Neural cell (in vitro differentiated cells): ENCODE measurements at regions not wholly inside any gene's neighbourhood (a gene's known extent, or its start where the extent isn't known, plus 50 kb on each side); places are given as distances from the start of the nearest gene placed in this dataset.

Experiments
- H2AFZ ChIP-seq: fragments of 200-600, 300-800 bp; sonication (generic), shearing (Covaris generic); 2 replicates; pipeline ENCODE4 v1.6.0; 2014; ENCODE audit warnings: low read depth, mild to moderate bottlenecking, antibody characterized with exemption, low read length, moderate library complexity
- H3F3A ChIP-seq: fragments of 200-600 bp; shearing (Covaris generic); 2 replicates; pipeline ENCODE4 v1.6.1; 2016; ENCODE audit warnings: mild to moderate bottlenecking, moderate library complexity, mixed read lengths, antibody characterized with exemption, low read length; ENCODE audit not compliant: insufficient read depth, poor library complexity, severe bottlenecking
- H3K27ac ChIP-seq: fragments of 200-600, 300-800 bp; sonication (generic), shearing (Covaris generic); 2 replicates; pipeline ENCODE4 v1.5.1; 2014; ENCODE audit warnings: mild to moderate bottlenecking, low read length, moderate library complexity
- H3K27me3 ChIP-seq: fragments of 300-800, 200-600 bp; sonication (generic), shearing (Covaris generic); 2 replicates; pipeline ENCODE4 v1.6.0; 2014; ENCODE audit warnings: mild to moderate bottlenecking, low read depth, low read length, moderate library complexity; ENCODE audit not compliant: insufficient read depth
- H3K36me3 ChIP-seq: fragments of 300-800, 200-600 bp; sonication (generic), shearing (Covaris generic); 2 replicates; pipeline ENCODE4 v1.5.1; 2014; ENCODE audit warnings: mild to moderate bottlenecking, antibody characterized with exemption, low read length, moderate library complexity; ENCODE audit not compliant: insufficient read depth
- H3K4me2 ChIP-seq: fragments of 300-800, 200-600 bp; sonication (generic), shearing (Covaris generic); 2 replicates; pipeline ENCODE4 v1.6.0; 2014; ENCODE audit warnings: mild to moderate bottlenecking, low read length
- H3K4me3 ChIP-seq: fragments of 300-800, 200-600 bp; sonication (generic), shearing (Covaris generic); 2 replicates; pipeline ENCODE4 v1.5.1; 2014; ENCODE audit warnings: mild to moderate bottlenecking, low read length, moderate library complexity
- H3K79me2 ChIP-seq: fragments of 200-600 bp; shearing (Covaris generic); replicated peaks from 2 replicates; pipeline ENCODE4 v1.6.0; 2014; ENCODE audit warnings: mild to moderate bottlenecking, low read length, moderate library complexity; ENCODE audit not compliant: insufficient read depth
- H3K9ac ChIP-seq: fragments of 300-800, 200-600 bp; sonication (generic), shearing (Covaris generic); 2 replicates; pipeline ENCODE4 v1.6.1; 2016; ENCODE audit warnings: mild to moderate bottlenecking, low read length, mixed read lengths
- H3K9me2 ChIP-seq: fragments of 200-600 bp; shearing (Covaris generic); 2 replicates; pipeline ENCODE4 v1.6.1; 2016; ENCODE audit warnings: mild to moderate bottlenecking, low read length, mixed read lengths; ENCODE audit not compliant: insufficient read depth
- H3K9me3 ChIP-seq: fragments of 200-600, 300-800 bp; sonication (generic), shearing (Covaris generic); 2 replicates; pipeline ENCODE4 v1.6.1; 2016; ENCODE audit warnings: mild to moderate bottlenecking, mixed run types, low read length, moderate library complexity, mixed read lengths
- H4K20me1 ChIP-seq: fragments of 200-600 bp; shearing (Covaris generic); 2 replicates; pipeline ENCODE4 v1.6.1; 2016; ENCODE audit warnings: mild to moderate bottlenecking, mixed run types; ENCODE audit not compliant: insufficient read depth
- EP300 ChIP-seq: fragments of 450-650 bp; conservative IDR thresholded peaks from 2 replicates; pipeline ENCODE4 v1.6.1; 2014; ENCODE audit warnings: antibody characterized with exemption, mild to moderate bottlenecking, moderate library complexity; ENCODE audit not compliant: poor library complexity, severe bottlenecking
- EZH2 ChIP-seq: fragments of 200-600, 300-800 bp; shearing (Covaris generic), sonication (generic); IDR thresholded peaks from 2 replicates; pipeline ENCODE4 v1.6.1; 2014; ENCODE audit warnings: antibody characterized with exemption, low read length, borderline replicate concordance, mild to moderate bottlenecking; ENCODE audit not compliant: insufficient read depth, poor library complexity, severe bottlenecking
- MXI1 ChIP-seq: fragments of 450-650 bp; conservative IDR thresholded peaks from 2 replicates; pipeline ENCODE4 v1.6.1; 2014; ENCODE audit warnings: antibody characterized with exemption, mild to moderate bottlenecking; ENCODE audit not compliant: poor library complexity, severe bottlenecking
- POLR2AphosphoS5 ChIP-seq: IDR thresholded peaks from 2 replicates; pipeline ENCODE4 v1.6.1; 2012
- RAD21 ChIP-seq: fragments of 450-650 bp; conservative IDR thresholded peaks from 2 replicates; pipeline ENCODE4 v1.6.1; 2014; ENCODE audit warnings: antibody characterized with exemption, mild to moderate bottlenecking, moderate library complexity
- REST ChIP-seq: IDR thresholded peaks from 2 replicates; pipeline ENCODE4 v1.6.1; 2012; ENCODE audit warnings: borderline replicate concordance
- SMC3 ChIP-seq: fragments of 450-650 bp; conservative IDR thresholded peaks from 2 replicates; pipeline ENCODE4 v1.6.1; 2014; ENCODE audit warnings: antibody characterized with exemption, mild to moderate bottlenecking, moderate library complexity; ENCODE audit not compliant: poor library complexity
- TAF1 ChIP-seq: IDR thresholded peaks from 2 replicates; pipeline ENCODE4 v1.6.1; 2012; ENCODE audit warnings: low read depth
- TF ChIP-seq, protein P1 (sequence below): fragments of 450-650 bp; IDR thresholded peaks from 2 replicates; pipeline ENCODE4 v1.5.1; 2014; ENCODE audit warnings: antibody characterized with exemption, mild to moderate bottlenecking, moderate library complexity; ENCODE audit not compliant: poor library complexity, severe bottlenecking

- H3K4me3 ChIP-seq = no peak overlapping the region
- no peak overlapping the region for H3K27ac ChIP-seq
- no peaks in the 10 kb centered on the region for H3K27me3 ChIP-seq
- TF ChIP-seq EZH2 (no peak), SMC3 (no peak), REST (no peak), MXI1 (no peak), POLR2AphosphoS5 (no peak), EP300 (no peak), RAD21 (no peak), TAF1 (no peak)
- TF ChIP-seq, protein P1, sequence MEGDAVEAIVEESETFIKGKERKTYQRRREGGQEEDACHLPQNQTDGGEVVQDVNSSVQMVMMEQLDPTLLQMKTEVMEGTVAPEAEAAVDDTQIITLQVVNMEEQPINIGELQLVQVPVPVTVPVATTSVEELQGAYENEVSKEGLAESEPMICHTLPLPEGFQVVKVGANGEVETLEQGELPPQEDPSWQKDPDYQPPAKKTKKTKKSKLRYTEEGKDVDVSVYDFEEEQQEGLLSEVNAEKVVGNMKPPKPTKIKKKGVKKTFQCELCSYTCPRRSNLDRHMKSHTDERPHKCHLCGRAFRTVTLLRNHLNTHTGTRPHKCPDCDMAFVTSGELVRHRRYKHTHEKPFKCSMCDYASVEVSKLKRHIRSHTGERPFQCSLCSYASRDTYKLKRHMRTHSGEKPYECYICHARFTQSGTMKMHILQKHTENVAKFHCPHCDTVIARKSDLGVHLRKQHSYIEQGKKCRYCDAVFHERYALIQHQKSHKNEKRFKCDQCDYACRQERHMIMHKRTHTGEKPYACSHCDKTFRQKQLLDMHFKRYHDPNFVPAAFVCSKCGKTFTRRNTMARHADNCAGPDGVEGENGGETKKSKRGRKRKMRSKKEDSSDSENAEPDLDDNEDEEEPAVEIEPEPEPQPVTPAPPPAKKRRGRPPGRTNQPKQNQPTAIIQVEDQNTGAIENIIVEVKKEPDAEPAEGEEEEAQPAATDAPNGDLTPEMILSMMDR = no peak
- H3K9me3 ChIP-seq = no peaks in the 10 kb centered on the region
- H4K20me1 ChIP-seq = no peaks in the 10 kb centered on the region
- no peaks in the 10 kb centered on the region for H3K36me3 ChIP-seq
- H3F3A ChIP-seq = no peaks in the 10 kb centered on the region
- no peaks in the 10 kb centered on the region for H3K79me2 ChIP-seq
- H3K9me2 ChIP-seq = no peaks in the 10 kb centered on the region
- no peak overlapping the region for H3K9ac ChIP-seq
- H3K4me2 ChIP-seq = no peak overlapping the region
- H2AFZ ChIP-seq = no peak overlapping the region
Observed at GRCh38 chr5:175811589-175811988, 59.8 kb upstream of the CPLX2 start.

DNA sequence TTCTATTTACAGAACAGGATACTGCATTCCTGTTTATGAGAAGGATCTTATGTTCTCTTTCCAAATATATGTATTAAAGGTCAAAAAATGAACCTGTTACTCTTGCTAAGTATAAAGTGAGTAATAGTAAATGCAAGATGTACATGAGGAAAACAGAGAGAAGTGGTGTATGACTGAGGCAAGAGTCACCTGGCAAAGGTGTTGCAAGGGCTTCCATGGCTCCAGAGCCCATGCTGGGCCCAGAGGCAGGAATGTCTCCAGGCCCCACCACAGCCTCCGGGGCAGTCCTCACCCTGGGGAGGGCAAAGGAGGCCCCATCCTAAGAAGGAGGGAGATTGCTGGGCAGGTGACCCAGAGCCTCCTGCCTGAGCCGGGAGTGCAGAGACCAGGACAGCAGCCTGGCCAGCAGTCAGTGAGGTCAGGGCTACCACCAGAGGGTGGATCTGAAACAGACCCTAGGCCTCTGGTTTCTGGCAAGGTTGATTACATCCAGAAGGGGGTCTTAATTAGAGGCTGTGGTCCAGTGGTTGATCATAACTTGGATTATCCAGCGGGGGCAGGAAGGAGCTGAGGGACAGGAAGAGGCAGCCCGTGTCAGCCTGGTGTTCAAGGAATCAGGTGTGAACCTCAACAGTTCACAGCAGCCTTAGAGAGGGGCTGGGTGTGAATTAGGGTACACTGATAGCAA is 57.3 kb upstream of the CPLX2 start:
- no peak overlapping the region for H3K27ac ChIP-seq
- no peak overlapping the region for H3K4me2 ChIP-seq
- H3K79me2 ChIP-seq = no peaks in the 10 kb centered on the region
- no peak overlapping the region for H3K4me3 ChIP-seq
- TF ChIP-seq REST (no peak), SMC3 (no peak), TAF1 (no peak), EP300 (no peak), POLR2AphosphoS5 (no peak), RAD21 (no peak), EZH2 (no peak), MXI1 (no peak)
- TF ChIP-seq, protein P1 = no peak
- H3K9me3 ChIP-seq = no peaks in the 10 kb centered on the region
- no peaks in the 10 kb centered on the region for H3F3A ChIP-seq
- H3K36me3 ChIP-seq = no peaks in the 10 kb centered on the region
- no peaks in the 10 kb centered on the region for H4K20me1 ChIP-seq
- H3K9me2 ChIP-seq = no peaks in the 10 kb centered on the region
- no peak overlapping the region for H2AFZ ChIP-seq
- no peaks in the 10 kb centered on the region for H3K27me3 ChIP-seq
- no peak overlapping the region for H3K9ac ChIP-seq
